ENCODE measurements at regions not wholly inside any gene's neighbourhood (a gene's known extent, or its start where the extent isn't known, plus 50 kb on each side); places are given as distances from the start of the nearest gene placed in this dataset.
A peak's percentile ranks its signal among the peaks of the same experiment; 100 is the strongest.

DNA sequence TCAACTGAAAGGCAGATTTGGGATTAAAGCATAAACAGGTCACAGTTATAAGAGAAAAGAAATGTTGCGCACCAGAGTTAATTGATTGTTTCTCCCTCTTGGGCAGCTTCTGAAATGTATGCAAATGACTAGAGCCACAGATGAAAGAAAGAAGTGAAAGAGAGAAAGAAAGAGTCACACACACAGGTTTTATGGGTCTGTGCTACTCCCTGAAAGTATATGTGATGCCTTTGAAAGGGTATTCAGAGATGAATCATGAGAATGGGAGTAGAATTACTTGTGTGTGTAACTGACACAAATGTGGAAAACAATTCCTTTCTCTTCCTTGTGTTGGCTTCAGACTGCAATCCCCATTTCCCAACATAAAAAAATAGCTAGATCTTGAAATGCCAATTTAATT lies 196.9 kb downstream of the FOXA2 start:
- TF ChIP-seq POLR2A (IDR thresholded peaks at IDR 0.05): no peak
- TF ChIP-seq, protein P1, sequence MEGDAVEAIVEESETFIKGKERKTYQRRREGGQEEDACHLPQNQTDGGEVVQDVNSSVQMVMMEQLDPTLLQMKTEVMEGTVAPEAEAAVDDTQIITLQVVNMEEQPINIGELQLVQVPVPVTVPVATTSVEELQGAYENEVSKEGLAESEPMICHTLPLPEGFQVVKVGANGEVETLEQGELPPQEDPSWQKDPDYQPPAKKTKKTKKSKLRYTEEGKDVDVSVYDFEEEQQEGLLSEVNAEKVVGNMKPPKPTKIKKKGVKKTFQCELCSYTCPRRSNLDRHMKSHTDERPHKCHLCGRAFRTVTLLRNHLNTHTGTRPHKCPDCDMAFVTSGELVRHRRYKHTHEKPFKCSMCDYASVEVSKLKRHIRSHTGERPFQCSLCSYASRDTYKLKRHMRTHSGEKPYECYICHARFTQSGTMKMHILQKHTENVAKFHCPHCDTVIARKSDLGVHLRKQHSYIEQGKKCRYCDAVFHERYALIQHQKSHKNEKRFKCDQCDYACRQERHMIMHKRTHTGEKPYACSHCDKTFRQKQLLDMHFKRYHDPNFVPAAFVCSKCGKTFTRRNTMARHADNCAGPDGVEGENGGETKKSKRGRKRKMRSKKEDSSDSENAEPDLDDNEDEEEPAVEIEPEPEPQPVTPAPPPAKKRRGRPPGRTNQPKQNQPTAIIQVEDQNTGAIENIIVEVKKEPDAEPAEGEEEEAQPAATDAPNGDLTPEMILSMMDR (IDR thresholded peaks at IDR 0.05): no peak
- H3K4me3 ChIP-seq: no peak overlapping the region
- no peaks in the 10 kb centered on the region for H3K9me3 ChIP-seq
- 95% methylated on average over 1 of the region's 1 CpG for WGBS, 2 donors
- no peaks in the 10 kb centered on the region for H3K36me3 ChIP-seq (ENCODE audit: low read depth, missing control alignments)
- H3K27ac ChIP-seq: no peak overlapping the region
- intact Hi-C loops (cut with DNase I; ENCODE audit: low total_unique reads): no loop called here
- H3K27me3 ChIP-seq: no peaks in the 10 kb centered on the region
- H3K4me1 ChIP-seq: no peaks in the 10 kb centered on the region
- no peak for DNase-seq

DNA sequence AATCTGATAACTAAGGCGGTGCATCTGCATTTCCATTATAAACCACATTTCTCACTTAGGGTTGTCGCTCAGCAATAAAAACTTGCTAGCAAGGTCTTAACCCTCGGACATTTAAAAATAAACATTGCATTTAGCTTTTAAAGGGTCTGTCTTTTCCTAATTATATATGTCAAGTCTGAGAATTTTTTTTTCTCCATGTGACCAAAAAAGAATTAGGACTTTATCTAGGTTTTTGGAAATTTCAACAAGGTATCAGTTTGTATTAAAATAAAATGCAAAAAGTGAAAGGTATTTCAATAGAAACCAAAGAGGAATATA lies 198.1 kb downstream of the FOXA2 start:
- Histone ChIP-seq H3K27me3 (no peaks in the 10 kb centered on the region), H3K4me1 (no peaks in the 10 kb centered on the region), H3K4me3 (no peak overlapping the region), H3K36me3 (ENCODE audit: low read depth, missing control alignments) (no peaks in the 10 kb centered on the region), H3K27ac (no peak overlapping the region), H3K9me3 (no peaks in the 10 kb centered on the region)
- no peak for TF ChIP-seq POLR2A (IDR thresholded peaks at IDR 0.05)
- TF ChIP-seq, protein P1 (IDR thresholded peaks at IDR 0.05): no peak
- intact Hi-C loops (cut with DNase I; ENCODE audit: low total_unique reads): no loop called here
- DNase-seq: no peak
- 29 to 48% methylated on average over 3 of the region's 3 CpGs for WGBS, 2 donors

DNA sequence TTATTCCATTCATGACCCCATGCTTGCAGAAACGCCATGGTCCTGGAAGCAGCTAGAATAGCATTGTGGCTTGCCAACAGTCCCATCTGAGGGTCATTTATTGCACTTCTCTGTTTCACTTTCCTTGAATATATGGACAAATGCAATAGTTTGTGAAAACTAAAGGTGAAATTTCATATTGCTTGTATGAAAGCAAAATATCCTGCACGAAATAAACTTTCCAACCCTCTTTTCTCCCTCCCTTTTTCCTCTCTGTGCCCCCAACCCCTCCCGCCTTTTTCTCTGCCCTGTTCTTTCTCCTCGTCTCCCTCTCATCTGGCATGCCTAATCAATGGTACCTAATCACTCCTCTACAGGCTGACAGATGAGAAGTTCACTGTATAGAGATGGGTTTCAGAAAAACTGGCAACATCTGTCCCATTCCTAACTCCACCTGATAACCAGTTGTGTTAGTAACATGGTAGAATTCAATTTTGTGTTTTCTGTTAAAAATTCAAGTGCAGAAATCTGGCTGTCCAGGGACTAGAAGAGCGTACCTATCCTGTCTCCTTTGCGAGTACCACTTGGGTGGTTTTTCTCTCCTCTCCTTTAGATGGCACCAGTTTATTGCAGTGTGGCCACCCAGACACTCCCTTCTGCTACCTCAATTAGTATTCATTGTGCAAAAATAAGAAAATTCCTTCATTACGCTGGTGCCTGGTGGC lies 198.6 kb downstream of the FOXA2 start:
- Histone ChIP-seq H3K4me3 (no peak overlapping the region), H3K27me3 (no peaks in the 10 kb centered on the region), H3K9me3 (no peaks in the 10 kb centered on the region), H3K36me3 (ENCODE audit: low read depth, missing control alignments) (no peaks in the 10 kb centered on the region), H3K27ac (no peak overlapping the region), H3K4me1 (no peaks in the 10 kb centered on the region)
- intact Hi-C loops (cut with DNase I; ENCODE audit: low total_unique reads): no loop called here
- WGBS, 2 donors: 48 to 52% methylated on average over 7 of the region's 7 CpGs
- DNase-seq: no peak
- no peak for TF ChIP-seq POLR2A (IDR thresholded peaks at IDR 0.05)
- TF ChIP-seq, protein P1 (IDR thresholded peaks at IDR 0.05): peak in 1 of 3 experiments; percentile 14

DNA sequence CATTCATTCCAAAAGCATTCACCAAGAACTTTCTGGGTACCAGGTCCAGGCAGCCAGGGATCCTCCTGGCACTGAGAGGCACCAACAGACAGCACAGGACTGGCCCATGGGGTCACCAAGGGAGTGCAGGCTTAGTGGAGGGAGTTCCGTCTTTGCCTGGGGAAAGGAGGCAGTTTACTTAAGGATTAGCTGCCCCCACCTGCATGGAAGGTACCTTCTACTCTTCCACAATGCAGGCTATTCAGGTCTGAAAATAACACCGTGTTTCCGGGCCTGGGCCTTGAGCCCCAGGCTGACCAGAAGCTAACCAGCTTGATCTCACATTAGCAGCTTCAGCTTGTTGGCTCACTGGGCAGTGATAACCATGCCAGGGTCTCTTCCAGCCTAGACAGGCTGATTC lies 199.4 kb downstream of the FOXA2 start:
- intact Hi-C loops (cut with DNase I; ENCODE audit: low total_unique reads): no loop called here
- Histone ChIP-seq H3K4me3 (no peak overlapping the region), H3K27ac (no peak overlapping the region), H3K36me3 (ENCODE audit: low read depth, missing control alignments) (no peaks in the 10 kb centered on the region), H3K9me3 (no peaks in the 10 kb centered on the region), H3K4me1 (no peaks in the 10 kb centered on the region), H3K27me3 (no peaks in the 10 kb centered on the region)
- WGBS, 2 donors: 78 to 89% methylated on average over 3 of the region's 3 CpGs
- no peak for DNase-seq
- no peak for TF ChIP-seq POLR2A (IDR thresholded peaks at IDR 0.05)
- TF ChIP-seq, protein P1 (IDR thresholded peaks at IDR 0.05): no peak

DNA sequence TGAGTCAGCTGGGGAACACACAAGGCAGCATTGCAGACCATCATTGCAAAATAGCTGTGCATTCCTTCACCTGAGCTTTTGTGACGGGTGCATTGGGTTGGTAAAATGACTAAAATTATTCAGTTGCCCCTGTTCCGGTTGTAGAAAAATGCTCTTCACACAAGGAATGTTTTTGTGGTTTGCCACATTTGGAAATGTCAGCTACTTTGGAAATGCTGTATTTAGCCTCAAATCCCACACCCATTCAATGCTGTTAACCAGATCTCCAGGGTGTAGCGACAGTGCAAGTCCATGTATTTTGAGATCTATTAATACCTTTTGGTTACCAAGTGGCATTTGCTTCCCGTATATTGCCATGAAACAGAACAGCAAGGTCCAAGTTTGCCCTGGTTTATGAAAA lies 201.2 kb downstream of the FOXA2 start:
- H3K4me3 ChIP-seq: no peak overlapping the region
- 82 to 87% methylated on average over 4 of the region's 4 CpGs for WGBS, 2 donors
- no peak overlapping the region for H3K27ac ChIP-seq
- H3K27me3 ChIP-seq: no peaks in the 10 kb centered on the region
- no peaks in the 10 kb centered on the region for H3K4me1 ChIP-seq
- intact Hi-C loops (cut with DNase I; ENCODE audit: low total_unique reads): no loop called here
- no peak for DNase-seq
- no peak for TF ChIP-seq POLR2A (IDR thresholded peaks at IDR 0.05)
- TF ChIP-seq, protein P1 (IDR thresholded peaks at IDR 0.05): no peak
- H3K36me3 ChIP-seq (ENCODE audit: low read depth, missing control alignments): no peaks in the 10 kb centered on the region
- no peaks in the 10 kb centered on the region for H3K9me3 ChIP-seq

All from testis (tissue), 2 donors.